NCI-H748 treated with DMSO at 0.1 percent for 48 hours (cell line): ENCODE measurements at regions not wholly inside any gene's neighbourhood (a gene's known extent, or its start where the extent isn't known, plus 50 kb on each side); places are given as distances from the start of the nearest gene placed in this dataset.
"Not testable (repeated sequence)": the region's sequence is repeated elsewhere in the genome, so short reads cannot be mapped to it uniquely, and the experiment has no call there.

Source experiments
- DNase-seq: peaks from one replicate; lab custom pipeline; 2025; lab: John Stamatoyannopoulos, UW

DNA sequence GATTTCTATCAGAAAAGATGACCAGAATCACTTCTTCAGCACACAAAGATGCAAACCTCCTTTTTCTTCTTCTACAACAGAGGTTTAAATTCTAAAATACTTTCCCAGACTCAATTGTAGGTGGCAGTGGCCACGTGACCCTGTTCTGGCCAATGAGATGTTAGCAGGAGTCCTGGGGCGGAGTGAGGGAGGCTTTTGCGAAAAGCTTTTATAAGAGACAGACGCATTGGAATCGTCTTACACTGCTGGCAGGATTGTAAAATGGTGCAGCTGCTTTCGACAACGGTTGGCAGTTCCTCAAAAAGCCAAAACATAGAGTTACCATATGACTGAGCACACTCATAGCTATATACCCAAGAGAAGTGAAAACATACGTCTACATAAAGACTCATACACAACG is 87.0 kb upstream of the MAGI3 start:
- DNase-seq: no peak

DNA sequence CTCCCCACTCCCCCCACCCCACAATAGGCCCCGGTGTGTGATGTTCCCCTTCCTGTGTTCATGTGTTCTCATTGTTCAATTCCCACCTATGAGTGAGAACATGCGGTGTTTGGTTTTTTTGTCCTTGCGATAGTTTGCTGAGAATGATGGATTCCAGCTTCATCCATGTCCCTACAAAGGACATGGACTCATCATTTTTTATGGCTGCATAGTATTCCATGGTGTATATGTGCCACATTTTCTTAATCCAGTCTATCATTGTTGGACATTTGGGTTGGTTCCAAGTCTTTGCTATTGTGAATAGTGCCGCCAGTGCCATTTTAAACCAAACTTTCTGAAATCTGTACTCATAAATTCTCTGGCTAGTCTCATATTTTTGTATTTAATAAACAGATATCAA is 85.3 kb upstream of the MAGI3 start:
- DNase-seq: not testable (repeated sequence)

DNA sequence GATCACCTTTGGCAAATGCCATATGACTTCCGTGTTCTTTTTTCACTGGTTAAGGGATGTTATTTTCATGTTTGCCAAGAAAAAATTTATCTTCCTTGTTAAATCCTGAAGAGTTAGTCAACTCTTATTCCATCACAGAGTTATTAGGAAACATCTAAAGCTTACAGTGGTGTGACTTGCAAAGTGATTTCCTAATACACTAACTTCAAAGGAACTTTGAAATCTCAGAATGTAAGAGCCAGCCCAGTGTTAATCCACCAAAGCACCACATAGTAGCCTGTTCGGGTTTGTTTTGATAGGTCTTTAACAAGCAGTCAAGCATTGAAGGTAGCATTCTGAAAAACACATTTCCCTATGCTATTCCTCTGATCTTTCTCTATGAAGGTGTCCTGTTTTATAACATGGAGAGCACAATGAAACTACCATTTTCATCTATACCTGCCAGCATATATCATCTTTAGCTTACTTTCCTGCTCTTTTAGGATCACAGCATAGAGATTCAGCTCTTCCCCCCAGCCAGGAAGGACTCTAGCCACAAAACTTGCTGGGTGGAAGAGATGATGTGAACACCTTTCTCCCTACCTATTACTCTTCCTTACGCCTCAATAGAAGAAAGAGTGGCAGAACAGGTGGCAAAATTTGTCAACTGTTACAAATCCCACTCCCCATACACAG is 82.4 kb upstream of the MAGI3 start:
- no peak for DNase-seq

DNA sequence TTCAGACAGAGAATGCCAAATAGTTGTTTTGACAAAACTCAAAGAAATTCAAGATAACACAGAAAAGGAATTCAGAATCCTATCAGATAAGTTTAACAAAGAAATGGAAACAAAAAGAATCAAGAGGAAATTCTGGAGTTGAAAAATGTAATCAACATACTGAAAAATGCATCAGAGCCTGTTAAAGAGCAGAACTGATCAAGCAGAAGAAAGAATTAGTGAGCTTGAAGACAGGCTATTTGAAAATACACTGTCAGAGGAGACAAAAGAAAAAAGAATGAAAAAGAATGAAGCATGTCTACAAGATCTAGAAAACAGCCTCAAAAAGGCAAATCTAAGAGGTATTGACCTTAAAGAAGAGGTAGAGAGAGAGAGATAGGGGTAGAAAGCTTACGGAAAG is 77.7 kb upstream of the MAGI3 start:
- not testable (repeated sequence) for DNase-seq

DNA sequence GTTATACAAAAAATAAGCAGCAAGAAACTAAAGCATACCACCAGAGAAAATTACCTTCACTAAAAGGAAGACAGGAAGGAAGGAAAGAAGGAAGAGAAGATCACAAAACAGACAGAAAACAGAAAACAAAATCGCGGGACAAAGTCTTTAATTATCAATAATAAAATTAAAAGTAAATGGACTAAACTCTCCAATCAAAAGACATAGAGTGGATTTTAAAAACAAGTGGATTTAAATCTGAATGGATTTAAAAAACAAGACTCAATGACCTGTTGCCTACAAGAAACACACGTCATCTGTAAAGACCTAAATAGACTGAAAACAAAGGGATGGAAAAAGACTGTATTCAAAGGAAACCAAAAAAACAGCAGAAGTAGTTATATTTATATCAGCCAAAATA is 75.7 kb upstream of the MAGI3 start:
- no peak for DNase-seq

DNA sequence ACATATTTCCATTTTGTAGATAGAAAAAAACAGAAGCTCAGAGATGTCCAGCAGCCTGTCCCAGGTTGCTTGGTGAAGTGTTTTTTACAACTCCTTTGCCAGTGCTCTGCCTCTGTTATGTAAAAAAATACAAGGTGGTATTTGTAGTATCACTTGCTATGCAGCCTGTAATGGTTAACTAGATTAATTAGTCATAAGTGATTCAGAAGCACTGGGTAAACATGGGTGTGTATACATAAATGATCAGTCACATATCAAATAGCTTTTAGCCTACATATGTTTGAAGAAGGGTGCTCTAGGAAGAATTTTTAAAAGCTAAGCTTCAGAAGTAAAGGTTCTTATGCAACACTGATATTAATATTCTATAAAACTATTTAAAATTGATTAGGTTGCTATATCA is 70.0 kb upstream of the MAGI3 start:
- peak; percentile 38 for DNase-seq

DNA sequence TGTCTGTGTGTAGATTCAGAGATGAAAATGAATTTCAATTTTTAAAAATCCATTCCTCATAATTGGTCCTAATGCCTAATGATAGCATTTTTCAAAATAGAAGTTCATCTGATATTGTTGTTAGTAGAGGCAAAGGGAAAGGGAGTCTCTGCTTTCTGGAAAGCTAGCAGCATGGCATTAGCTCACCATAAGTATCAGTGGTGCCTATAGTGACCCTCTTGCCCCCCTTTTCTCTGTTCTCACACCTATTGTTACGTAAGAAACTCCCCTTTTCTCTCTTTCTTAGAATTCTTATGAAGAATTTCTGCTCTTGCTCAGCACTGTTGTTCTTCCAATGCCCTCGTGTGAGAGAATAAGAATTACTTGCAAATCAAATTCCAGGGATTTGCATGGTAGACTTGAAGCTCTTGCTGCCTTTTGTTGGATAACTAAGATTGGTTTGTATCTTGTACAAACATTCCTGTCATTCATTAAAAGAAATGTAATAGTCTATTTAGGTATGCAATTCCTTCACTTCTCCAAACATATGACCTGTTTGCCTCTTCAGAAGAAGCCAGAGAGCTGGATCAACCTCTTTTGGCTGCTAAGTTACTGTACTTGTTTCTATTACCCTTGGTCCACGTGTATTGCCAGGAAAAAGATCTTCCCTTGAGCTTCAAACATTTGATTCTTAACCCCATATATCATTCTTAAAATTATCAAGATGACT is 69.2 kb upstream of the MAGI3 start:
- DNase-seq: no peak

DNA sequence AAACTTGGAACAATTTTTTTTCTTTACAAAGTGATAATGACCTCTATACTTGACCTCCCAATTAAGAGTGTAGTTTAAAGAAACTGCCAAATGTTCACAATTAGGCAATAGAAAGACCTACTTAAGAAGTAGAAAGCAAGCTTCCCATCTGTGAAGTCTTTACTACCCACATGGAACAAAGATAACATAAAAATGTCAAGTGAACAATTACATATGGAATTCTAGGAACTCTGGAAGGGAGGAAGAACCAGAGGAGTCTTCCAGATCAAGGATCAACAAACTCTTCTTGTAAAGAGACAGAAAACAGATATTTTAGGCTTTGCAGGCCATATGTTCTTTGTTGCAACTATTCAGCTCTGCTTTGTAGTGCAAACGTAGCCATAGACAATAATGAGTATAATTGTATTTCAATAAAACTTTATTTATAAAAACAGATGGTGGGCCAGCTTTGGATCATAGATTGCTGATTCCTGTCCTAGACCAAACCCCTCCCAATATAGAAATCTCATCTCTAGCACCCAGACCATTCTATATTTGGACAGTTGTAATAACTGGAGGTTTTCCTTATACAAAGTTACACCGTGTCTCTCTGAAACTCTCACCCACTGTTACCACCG is 68.4 kb upstream of the MAGI3 start:
- no peak for DNase-seq

DNA sequence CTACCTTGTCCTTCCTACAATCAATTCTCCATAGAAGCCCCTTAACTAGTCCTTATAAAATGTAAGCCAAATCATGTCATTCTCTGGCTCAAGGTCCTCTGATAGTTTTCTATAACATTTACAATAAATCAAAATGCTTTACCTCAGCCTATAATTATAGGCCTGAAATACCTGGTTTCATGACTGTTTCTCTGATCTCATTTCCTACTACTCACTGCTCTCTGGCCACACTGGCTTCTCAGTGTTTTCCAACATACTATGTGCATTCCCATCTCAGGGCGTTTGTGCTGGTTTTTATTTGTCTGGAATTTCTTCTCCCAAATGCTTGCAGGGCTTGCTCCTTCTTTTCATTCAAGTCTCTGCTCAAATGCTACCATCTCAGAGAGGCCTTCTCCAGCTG is 67.9 kb upstream of the MAGI3 start:
- no peak for DNase-seq

DNA sequence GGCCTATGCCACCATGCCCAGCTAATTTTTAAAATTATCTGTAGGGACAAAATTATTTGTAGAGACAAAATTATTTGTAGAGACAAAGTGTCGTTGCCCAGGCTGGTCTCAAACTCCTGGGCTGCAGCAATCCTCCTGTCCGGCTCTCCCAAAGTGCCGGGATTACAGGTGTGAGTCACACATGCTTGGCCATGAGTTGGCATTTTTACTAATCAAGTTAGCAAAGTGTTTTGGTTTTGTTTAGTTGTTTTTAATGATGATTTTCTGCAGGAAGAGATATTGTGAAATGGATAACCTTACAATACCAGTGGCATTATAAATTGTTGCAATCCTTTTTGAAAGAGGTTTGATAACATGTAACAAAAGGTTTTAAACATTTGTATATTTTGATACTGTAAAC is 65.3 kb upstream of the MAGI3 start:
- DNase-seq: no peak

DNA sequence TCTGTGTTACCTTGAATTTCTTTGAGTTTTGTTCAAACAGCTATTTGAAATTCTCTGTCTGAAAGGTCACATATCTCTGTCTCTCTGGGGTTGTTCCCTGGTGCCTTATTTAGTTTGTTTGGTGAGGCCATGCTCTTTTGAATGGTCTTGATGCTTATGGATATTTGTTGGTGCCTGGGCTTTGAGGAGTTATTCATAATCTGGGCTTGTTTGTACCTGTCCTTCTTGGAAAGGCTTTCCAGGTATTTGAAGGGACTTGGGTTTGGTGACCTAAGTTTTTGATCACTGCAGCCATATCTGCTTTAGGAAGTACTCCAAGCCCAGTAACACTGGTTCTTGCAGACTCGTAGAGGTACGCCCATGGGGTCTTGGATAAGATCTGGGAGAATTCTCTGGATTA is 63.3 kb upstream of the MAGI3 start:
- no peak for DNase-seq

DNA sequence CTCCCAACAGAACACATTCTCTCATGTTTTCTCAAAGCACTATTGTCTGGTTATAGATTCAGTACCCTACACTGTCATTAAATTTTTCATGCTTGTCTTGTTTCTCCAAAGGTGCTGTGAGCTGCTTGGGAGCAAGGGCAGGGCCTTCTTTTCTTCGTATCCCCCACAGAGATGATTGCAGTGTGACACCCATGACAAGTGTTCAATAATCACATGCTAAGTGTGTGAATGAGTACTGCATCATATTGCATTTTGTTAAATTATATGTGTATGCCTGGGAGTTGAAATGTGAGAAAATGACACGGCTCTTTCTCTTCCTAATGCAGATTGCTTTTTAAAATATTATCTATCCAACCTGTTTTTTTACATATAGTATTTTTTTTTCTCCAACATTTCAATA is 57.3 kb upstream of the MAGI3 start:
- no peak for DNase-seq

DNA sequence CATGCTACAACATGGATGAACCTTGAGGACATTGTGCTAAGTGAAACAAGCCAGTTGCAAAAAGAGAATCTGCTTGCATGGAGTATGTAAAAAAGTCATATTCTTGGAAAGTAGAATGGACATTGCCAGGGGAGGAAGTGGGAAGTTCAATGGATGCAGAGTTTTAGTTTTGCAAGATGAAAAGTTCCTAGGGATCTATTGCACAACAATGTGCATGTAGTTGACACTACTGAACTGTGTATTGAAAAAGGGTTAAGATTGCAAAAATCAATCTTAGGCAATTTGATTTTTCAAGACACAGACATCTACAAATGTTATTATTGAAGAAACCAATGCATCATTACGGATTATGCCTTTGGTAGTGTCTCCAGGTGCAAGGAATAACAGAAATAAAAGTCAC is 50.3 kb upstream of the MAGI3 start:
- no peak for DNase-seq
